ENCODE measurements at regions not wholly inside any gene's neighbourhood (a gene's known extent, or its start where the extent isn't known, plus 50 kb on each side); places are given as distances from the start of the nearest gene placed in this dataset.

DNA sequence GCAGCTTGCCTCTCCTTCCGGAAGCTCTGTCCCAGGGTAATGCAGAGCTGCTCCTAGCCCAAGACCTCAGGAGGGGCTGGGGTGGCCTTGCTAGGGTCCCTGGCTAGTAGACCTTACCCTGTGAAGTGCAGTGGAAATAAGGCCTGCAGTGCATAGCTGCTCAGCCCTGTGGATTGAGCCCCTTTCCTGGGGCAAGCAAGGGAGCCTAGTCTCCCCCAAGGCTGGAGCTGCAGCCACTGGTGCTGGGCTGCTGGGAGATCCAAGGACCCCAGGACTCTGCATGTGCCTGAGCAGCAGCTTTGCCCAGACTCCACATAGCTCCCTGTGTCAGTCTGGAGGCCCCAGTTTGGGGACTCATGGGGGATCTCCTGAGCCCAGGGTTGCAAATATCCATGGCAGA is 57.9 kb downstream of the FANCF start:
- Histone ChIP-seq H2AK5ac (ENCODE audit: low read length) (no peak overlapping the region), H3K9ac (ENCODE audit: low read length) (no peak overlapping the region), H3K27ac (ENCODE audit: low read depth, low read length) (no peak overlapping the region), H3K18ac (ENCODE audit: low read length) (no peak overlapping the region), H3K4me2 (ENCODE audit: low read length) (no peak overlapping the region), H3K4me1 (ENCODE audit: control insufficient read depth, low read depth, low read length) (no peaks in the 10 kb centered on the region), H2BK5ac (ENCODE audit: low read length) (no peak overlapping the region), H4K8ac (ENCODE audit: low read depth, low read length) (no peak overlapping the region), H2BK15ac (replicated peaks; ENCODE audit: low read depth) (no peak overlapping the region), H3K27me3 (ENCODE audit: insufficient read depth, low read length, poor library complexity) (no peaks in the 10 kb centered on the region), H3K79me1 (ENCODE audit: low read length) (no peaks in the 10 kb centered on the region), H4K5ac (ENCODE audit: low read length) (no peak overlapping the region), H3K79me2 (ENCODE audit: control insufficient read depth, insufficient read depth, low read length) (no peaks in the 10 kb centered on the region), H3K56ac (ENCODE audit: low read length) (no peak overlapping the region), H3K4ac (ENCODE audit: low read depth, low read length) (no peak overlapping the region), H3K36me3 (ENCODE audit: control insufficient read depth, insufficient read depth, low read length) (no peaks in the 10 kb centered on the region), H3K23ac (ENCODE audit: low read length) (no peak overlapping the region), H2BK120ac (ENCODE audit: low read depth, low read length) (no peak overlapping the region), H3K4me3 (ENCODE audit: low read length) (no peak overlapping the region)
- no CpG with 5 or more reads among the region's 1 CpG for WGBS (ENCODE audit: extremely low coverage, insufficient coverage, low lambda C conversion rate)
- no peak for DNase-seq

- no peak overlapping the region for H4K5ac ChIP-seq (ENCODE audit: low read length)
- H2BK120ac ChIP-seq (ENCODE audit: low read depth, low read length), result no peak overlapping the region
- no peak overlapping the region for H3K56ac ChIP-seq (ENCODE audit: low read length)
- no peak overlapping the region for H2AK5ac ChIP-seq (ENCODE audit: low read length)
- H3K4ac ChIP-seq (ENCODE audit: low read depth, low read length), result no peak overlapping the region
- no peaks in the 10 kb centered on the region for H3K79me1 ChIP-seq (ENCODE audit: low read length)
- no peaks in the 10 kb centered on the region for H3K4me1 ChIP-seq (ENCODE audit: control insufficient read depth, low read depth, low read length)
- H4K8ac ChIP-seq (ENCODE audit: low read depth, low read length), result no peak overlapping the region
- H3K23ac ChIP-seq (ENCODE audit: low read length), result no peak overlapping the region
- no peaks in the 10 kb centered on the region for H3K36me3 ChIP-seq (ENCODE audit: control insufficient read depth, insufficient read depth, low read length)
- H3K4me3 ChIP-seq (ENCODE audit: low read length), result no peak overlapping the region
- no peak overlapping the region for H2BK5ac ChIP-seq (ENCODE audit: low read length)
- no peak overlapping the region for H2BK15ac ChIP-seq (replicated peaks; ENCODE audit: low read depth)
- no peak overlapping the region for H3K4me2 ChIP-seq (ENCODE audit: low read length)
- no peaks in the 10 kb centered on the region for H3K27me3 ChIP-seq (ENCODE audit: insufficient read depth, low read length, poor library complexity)
- H3K9ac ChIP-seq (ENCODE audit: low read length), result no peak overlapping the region
- H3K79me2 ChIP-seq (ENCODE audit: control insufficient read depth, insufficient read depth, low read length), result no peaks in the 10 kb centered on the region
- no peak overlapping the region for H3K18ac ChIP-seq (ENCODE audit: low read length)
- DNase-seq, result peak; percentile 21
- no CpG with 5 or more reads among the region's 2 CpGs for WGBS (ENCODE audit: extremely low coverage, insufficient coverage, low lambda C conversion rate)
- no peak overlapping the region for H3K27ac ChIP-seq (ENCODE audit: low read depth, low read length)
These were observed 59.3 kb downstream of the FANCF start for GRCh38 chr11:22566293-22566692.

- H4K5ac ChIP-seq (ENCODE audit: low read length), result no peak overlapping the region
- H3K9ac ChIP-seq (ENCODE audit: low read length), result no peak overlapping the region
- no peak overlapping the region for H2BK5ac ChIP-seq (ENCODE audit: low read length)
- H3K27ac ChIP-seq (ENCODE audit: low read depth, low read length), result no peak overlapping the region
- no peak for DNase-seq
- H3K79me2 ChIP-seq (ENCODE audit: control insufficient read depth, insufficient read depth, low read length), result no peaks in the 10 kb centered on the region
- H3K27me3 ChIP-seq (ENCODE audit: insufficient read depth, low read length, poor library complexity), result no peaks in the 10 kb centered on the region
- no peak overlapping the region for H3K23ac ChIP-seq (ENCODE audit: low read length)
- WGBS (ENCODE audit: extremely low coverage, insufficient coverage, low lambda C conversion rate), result no CpG with 5 or more reads among the region's 2 CpGs
- no peak overlapping the region for H2AK5ac ChIP-seq (ENCODE audit: low read length)
- no peak overlapping the region for H4K8ac ChIP-seq (ENCODE audit: low read depth, low read length)
- H3K4me2 ChIP-seq (ENCODE audit: low read length), result no peak overlapping the region
- H3K4ac ChIP-seq (ENCODE audit: low read depth, low read length), result no peak overlapping the region
- H2BK15ac ChIP-seq (replicated peaks; ENCODE audit: low read depth), result no peak overlapping the region
- H2BK120ac ChIP-seq (ENCODE audit: low read depth, low read length), result no peak overlapping the region
- no peak overlapping the region for H3K56ac ChIP-seq (ENCODE audit: low read length)
- H3K18ac ChIP-seq (ENCODE audit: low read length), result no peak overlapping the region
- no peaks in the 10 kb centered on the region for H3K36me3 ChIP-seq (ENCODE audit: control insufficient read depth, insufficient read depth, low read length)
- H3K79me1 ChIP-seq (ENCODE audit: low read length), result no peaks in the 10 kb centered on the region
- H3K4me3 ChIP-seq (ENCODE audit: low read length), result no peak overlapping the region
- H3K4me1 ChIP-seq (ENCODE audit: control insufficient read depth, low read depth, low read length), result no peaks in the 10 kb centered on the region
These were observed 64.3 kb downstream of the FANCF start for GRCh38 chr11:22561283-22561682.

- Histone ChIP-seq H3K27me3 (ENCODE audit: insufficient read depth, low read length, poor library complexity) (no peaks in the 10 kb centered on the region), H2BK15ac (replicated peaks; ENCODE audit: low read depth) (no peak overlapping the region), H3K9ac (ENCODE audit: low read length) (no peak overlapping the region), H3K4me3 (ENCODE audit: low read length) (no peak overlapping the region), H3K4ac (ENCODE audit: low read depth, low read length) (no peak overlapping the region), H3K79me2 (ENCODE audit: control insufficient read depth, insufficient read depth, low read length) (no peaks in the 10 kb centered on the region), H3K79me1 (ENCODE audit: low read length) (no peaks in the 10 kb centered on the region), H2BK5ac (ENCODE audit: low read length) (no peak overlapping the region), H2AK5ac (ENCODE audit: low read length) (no peak overlapping the region), H3K23ac (ENCODE audit: low read length) (no peak overlapping the region), H3K4me2 (ENCODE audit: low read length) (no peak overlapping the region), H3K56ac (ENCODE audit: low read length) (no peak overlapping the region), H3K4me1 (ENCODE audit: control insufficient read depth, low read depth, low read length) (no peaks in the 10 kb centered on the region), H3K27ac (ENCODE audit: low read depth, low read length) (no peak overlapping the region), H4K8ac (ENCODE audit: low read depth, low read length) (no peak overlapping the region), H4K5ac (ENCODE audit: low read length) (no peak overlapping the region), H3K36me3 (ENCODE audit: control insufficient read depth, insufficient read depth, low read length) (no peaks in the 10 kb centered on the region), H2BK120ac (ENCODE audit: low read depth, low read length) (no peak overlapping the region), H3K18ac (ENCODE audit: low read length) (no peak overlapping the region)
- WGBS (ENCODE audit: extremely low coverage, insufficient coverage, low lambda C conversion rate), result no CpG with 5 or more reads among the region's 2 CpGs
- no peak for DNase-seq
These were observed 66.2 kb downstream of the FANCF start for GRCh38 chr11:22559416-22559815.

DNA sequence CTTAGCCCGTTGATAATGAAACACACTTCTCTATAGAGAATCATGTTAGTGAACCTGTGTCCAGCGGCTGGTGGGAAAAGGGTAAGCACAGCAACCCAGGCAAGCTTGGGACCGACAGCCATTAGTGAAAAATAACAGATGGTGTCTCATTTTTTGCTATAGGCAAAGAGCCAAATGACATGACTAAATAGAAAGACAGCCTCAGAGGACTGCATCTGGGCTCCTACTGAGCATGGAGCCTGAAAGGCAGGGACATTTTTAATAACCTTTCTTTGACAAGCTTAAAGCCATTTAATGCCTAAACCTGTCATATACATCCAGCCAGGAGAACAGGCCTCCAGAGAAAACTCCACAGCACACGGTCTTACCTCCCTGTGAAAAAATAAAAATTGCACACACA is 67.0 kb downstream of the FANCF start:
- H4K5ac ChIP-seq (ENCODE audit: low read length), result no peak overlapping the region
- no peak overlapping the region for H2AK5ac ChIP-seq (ENCODE audit: low read length)
- H3K18ac ChIP-seq (ENCODE audit: low read length), result no peak overlapping the region
- no CpG with 5 or more reads among the region's 4 CpGs for WGBS (ENCODE audit: extremely low coverage, insufficient coverage, low lambda C conversion rate)
- H3K27ac ChIP-seq (ENCODE audit: low read depth, low read length), result no peak overlapping the region
- H3K9ac ChIP-seq (ENCODE audit: low read length), result no peak overlapping the region
- no peaks in the 10 kb centered on the region for H3K27me3 ChIP-seq (ENCODE audit: insufficient read depth, low read length, poor library complexity)
- no peak overlapping the region for H2BK5ac ChIP-seq (ENCODE audit: low read length)
- no peaks in the 10 kb centered on the region for H3K36me3 ChIP-seq (ENCODE audit: control insufficient read depth, insufficient read depth, low read length)
- no peak overlapping the region for H3K4me2 ChIP-seq (ENCODE audit: low read length)
- no peak overlapping the region for H3K4me3 ChIP-seq (ENCODE audit: low read length)
- no peaks in the 10 kb centered on the region for H3K79me2 ChIP-seq (ENCODE audit: control insufficient read depth, insufficient read depth, low read length)
- no peak overlapping the region for H3K4ac ChIP-seq (ENCODE audit: low read depth, low read length)
- no peak overlapping the region for H3K23ac ChIP-seq (ENCODE audit: low read length)
- DNase-seq, result no peak
- H2BK15ac ChIP-seq (replicated peaks; ENCODE audit: low read depth), result no peak overlapping the region
- no peaks in the 10 kb centered on the region for H3K79me1 ChIP-seq (ENCODE audit: low read length)
- no peaks in the 10 kb centered on the region for H3K4me1 ChIP-seq (ENCODE audit: control insufficient read depth, low read depth, low read length)
- H4K8ac ChIP-seq (ENCODE audit: low read depth, low read length), result no peak overlapping the region
- no peak overlapping the region for H3K56ac ChIP-seq (ENCODE audit: low read length)
- no peak overlapping the region for H2BK120ac ChIP-seq (ENCODE audit: low read depth, low read length)

- Histone ChIP-seq H3K79me2 (ENCODE audit: control insufficient read depth, insufficient read depth, low read length) (no peaks in the 10 kb centered on the region), H2BK15ac (replicated peaks; ENCODE audit: low read depth) (no peak overlapping the region), H2BK120ac (ENCODE audit: low read depth, low read length) (no peak overlapping the region), H3K4me3 (ENCODE audit: low read length) (no peak overlapping the region), H3K4me2 (ENCODE audit: low read length) (no peak overlapping the region), H3K4ac (ENCODE audit: low read depth, low read length) (no peak overlapping the region), H3K9ac (ENCODE audit: low read length) (no peak overlapping the region), H3K27ac (ENCODE audit: low read depth, low read length) (no peak overlapping the region), H3K4me1 (ENCODE audit: control insufficient read depth, low read depth, low read length) (no peaks in the 10 kb centered on the region), H3K23ac (ENCODE audit: low read length) (no peak overlapping the region), H3K18ac (ENCODE audit: low read length) (no peak overlapping the region), H4K5ac (ENCODE audit: low read length) (no peak overlapping the region), H3K36me3 (ENCODE audit: control insufficient read depth, insufficient read depth, low read length) (no peaks in the 10 kb centered on the region), H3K56ac (ENCODE audit: low read length) (no peak overlapping the region), H2BK5ac (ENCODE audit: low read length) (no peak overlapping the region), H2AK5ac (ENCODE audit: low read length) (no peak overlapping the region), H3K79me1 (ENCODE audit: low read length) (no peaks in the 10 kb centered on the region), H3K27me3 (ENCODE audit: insufficient read depth, low read length, poor library complexity) (no peaks in the 10 kb centered on the region), H4K8ac (ENCODE audit: low read depth, low read length) (no peak overlapping the region)
- no peak for DNase-seq
- WGBS (ENCODE audit: extremely low coverage, insufficient coverage, low lambda C conversion rate), result no CpG with 5 or more reads among the region's 2 CpGs
These were observed 69.2 kb downstream of the FANCF start for GRCh38 chr11:22556381-22556780.
